EH (cell line): ENCODE measurements at regions not wholly inside any gene's neighbourhood (a gene's known extent, or its start where the extent isn't known, plus 50 kb on each side); places are given as distances from the start of the nearest gene placed in this dataset.
"Not testable (repeated sequence)": the region's sequence is repeated elsewhere in the genome, so short reads cannot be mapped to it uniquely, and the experiment has no call there.

Experiments used
- DNase-seq: peaks from one replicate; pipeline ENCODE4 v3.0.0-alpha.2; 2015; ENCODE audit warnings: low read depth

- DNase-seq: no peak
Measured at GRCh38 chr7:81135324-81135723, 216.5 kb upstream of the SEMA3C start.

- DNase-seq: peak; percentile 49
Measured at GRCh38 chr7:81128011-81128410, 209.2 kb upstream of the SEMA3C start.

- DNase-seq: no peak
Measured at GRCh38 chr7:81120803-81121202, 202.0 kb upstream of the SEMA3C start.

GRCh38 chr7:81120111-81120510 lies 201.3 kb upstream of the SEMA3C start:
- no peak for DNase-seq

- DNase-seq: peak; percentile 21
Measured at GRCh38 chr7:81114633-81115032, 195.8 kb upstream of the SEMA3C start.

GRCh38 chr7:81112731-81113130 lies 193.9 kb upstream of the SEMA3C start:
- no peak for DNase-seq

GRCh38 chr7:81111781-81112540 lies 193.1 kb upstream of the SEMA3C start:
- DNase-seq: peak; percentile 62

GRCh38 chr7:81111358-81111757 lies 192.5 kb upstream of the SEMA3C start:
- DNase-seq: peak; percentile 90

GRCh38 chr7:81110673-81111072 lies 191.8 kb upstream of the SEMA3C start:
- DNase-seq: no peak

GRCh38 chr7:81098213-81098612 lies 179.4 kb upstream of the SEMA3C start:
- DNase-seq: no peak

GRCh38 chr7:81094952-81095351 lies 176.1 kb upstream of the SEMA3C start:
- peak; percentile 5 for DNase-seq

- peak; percentile 7 for DNase-seq
Measured at GRCh38 chr7:81081616-81082015, 162.8 kb upstream of the SEMA3C start.

- no peak for DNase-seq
Measured at GRCh38 chr7:81080553-81080952, 161.7 kb upstream of the SEMA3C start.

GRCh38 chr7:81079746-81080145 lies 160.9 kb upstream of the SEMA3C start:
- no peak for DNase-seq

- DNase-seq: no peak
Measured at GRCh38 chr7:81075150-81075549, 156.3 kb upstream of the SEMA3C start.

- DNase-seq: no peak
Measured at GRCh38 chr7:81074406-81074805, 155.6 kb upstream of the SEMA3C start.

GRCh38 chr7:81073931-81074251 lies 155.0 kb upstream of the SEMA3C start:
- no peak for DNase-seq

- DNase-seq: no peak
Measured at GRCh38 chr7:81070956-81071355, 152.1 kb upstream of the SEMA3C start.

GRCh38 chr7:81066797-81067196 lies 147.9 kb upstream of the SEMA3C start:
- DNase-seq: no peak

- no peak for DNase-seq
Measured at GRCh38 chr7:81064426-81064825, 145.6 kb upstream of the SEMA3C start.

- DNase-seq: no peak
Measured at GRCh38 chr7:81062755-81063154, 143.9 kb upstream of the SEMA3C start.

- not testable (repeated sequence) for DNase-seq
Measured at GRCh38 chr7:81057469-81057868, 138.6 kb upstream of the SEMA3C start.

- peak; percentile 49 for DNase-seq
Measured at GRCh38 chr7:81053623-81054022, 134.8 kb upstream of the SEMA3C start.

GRCh38 chr7:81051811-81052413 lies 133.1 kb upstream of the SEMA3C start:
- no peak for DNase-seq
